ENCODE measurements at regions not wholly inside any gene's neighbourhood (a gene's known extent, or its start where the extent isn't known, plus 50 kb on each side); places are given as distances from the start of the nearest gene placed in this dataset.

GRCh38 chr1:60503266-60503925 lies 429.8 kb upstream of the C1orf87 start:
- TF ChIP-seq CTCF (conservative IDR thresholded peaks at IDR 0.05) (no peak), EZH2 (IDR thresholded peaks at IDR 0.05; ENCODE audit: low read depth) (no peak)
